OCI-LY1 (cell line): ENCODE measurements at regions not wholly inside any gene's neighbourhood (a gene's known extent, or its start where the extent isn't known, plus 50 kb on each side); places are given as distances from the start of the nearest gene placed in this dataset.

Source experiments
- CTCF ChIP-seq: fragments of 200-600 bp; sonication (generic), shearing (Covaris generic); IDR thresholded peaks from 2 replicates; pipeline ENCODE4 v1.5.1; 2017; ENCODE audit warnings: mild to moderate bottlenecking, antibody characterized with exemption, low read length, moderate library complexity, mixed read lengths
- EZH2 ChIP-seq: fragments of 200-600 bp; sonication (generic), shearing (Covaris generic); IDR thresholded peaks from 2 replicates; pipeline ENCODE4 v1.8.0; 2017; ENCODE audit warnings: borderline replicate concordance, mixed run types, mild to moderate bottlenecking, antibody characterized with exemption, low read length, moderate library complexity, mixed read lengths

GRCh38 chr18:71842666-71843065, 701.5 kb downstream of the CBLN2 start:
- TF ChIP-seq CTCF (no peak), EZH2 (no peak)
